ENCODE measurements at regions not wholly inside any gene's neighbourhood (a gene's known extent, or its start where the extent isn't known, plus 50 kb on each side); places are given as distances from the start of the nearest gene placed in this dataset.

DNA sequence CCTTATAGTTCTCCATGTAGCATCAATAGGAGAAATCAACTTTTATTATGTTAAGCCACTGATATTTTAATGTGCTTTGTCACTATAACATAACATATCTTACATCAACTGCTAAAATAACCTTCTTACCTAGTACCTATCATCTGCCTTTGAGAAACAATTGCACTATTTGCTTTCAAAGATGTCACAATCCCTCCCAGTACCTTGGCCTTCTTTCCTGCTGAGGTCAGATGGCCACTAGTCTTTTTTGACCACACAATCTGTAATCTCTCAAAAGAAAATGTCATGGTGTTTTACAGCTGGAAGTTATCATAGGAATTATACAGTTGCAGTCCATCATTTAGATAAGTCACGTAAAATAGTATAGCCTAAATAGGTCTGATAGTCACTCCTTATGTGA is 247.5 kb upstream of the SLITRK3 start:
- Mint-ChIP-seq H3K4me3 (no peak overlapping the region), H3K9me3 (no peaks in the 10 kb centered on the region), H3K4me1 (peaks cover 10% of the 10 kb centered on the region), H3K36me3 (no peaks in the 10 kb centered on the region), H3K27ac (no peak overlapping the region), H3K27me3 (ENCODE audit: low read depth) (no peaks in the 10 kb centered on the region)
- DNase-seq (ENCODE audit: low spot score in 2 of 2, unreplicated experiment in 2 of 2), result no peak
- TF ChIP-seq CTCF (IDR thresholded peaks at IDR 0.05; ENCODE audit: unreplicated experiment), result no peak

- Mint-ChIP-seq H3K4me1 (peaks cover 10% of the 10 kb centered on the region), H3K27ac (no peak overlapping the region), H3K27me3 (ENCODE audit: low read depth) (peaks cover 1% of the 10 kb centered on the region), H3K9me3 (no peaks in the 10 kb centered on the region), H3K4me3 (no peak overlapping the region), H3K36me3 (no peaks in the 10 kb centered on the region)
- TF ChIP-seq CTCF (IDR thresholded peaks at IDR 0.05; ENCODE audit: unreplicated experiment), result no peak
- DNase-seq (ENCODE audit: low spot score in 2 of 2, unreplicated experiment in 2 of 2), result no peak
These were observed 245.9 kb upstream of the SLITRK3 start for GRCh38 chr3:165442061-165442460.

- Mint-ChIP-seq H3K27ac (no peak overlapping the region), H3K9me3 (peaks cover 3% of the 10 kb centered on the region), H3K27me3 (ENCODE audit: low read depth) (peaks cover 1% of the 10 kb centered on the region), H3K4me1 (peaks cover 10% of the 10 kb centered on the region), H3K4me3 (no peak overlapping the region), H3K36me3 (no peaks in the 10 kb centered on the region)
- no peak for DNase-seq (ENCODE audit: low spot score in 2 of 2, unreplicated experiment in 2 of 2)
- no peak for TF ChIP-seq CTCF (IDR thresholded peaks at IDR 0.05; ENCODE audit: unreplicated experiment)
These were observed 244.2 kb upstream of the SLITRK3 start for GRCh38 chr3:165440380-165440779.

DNA sequence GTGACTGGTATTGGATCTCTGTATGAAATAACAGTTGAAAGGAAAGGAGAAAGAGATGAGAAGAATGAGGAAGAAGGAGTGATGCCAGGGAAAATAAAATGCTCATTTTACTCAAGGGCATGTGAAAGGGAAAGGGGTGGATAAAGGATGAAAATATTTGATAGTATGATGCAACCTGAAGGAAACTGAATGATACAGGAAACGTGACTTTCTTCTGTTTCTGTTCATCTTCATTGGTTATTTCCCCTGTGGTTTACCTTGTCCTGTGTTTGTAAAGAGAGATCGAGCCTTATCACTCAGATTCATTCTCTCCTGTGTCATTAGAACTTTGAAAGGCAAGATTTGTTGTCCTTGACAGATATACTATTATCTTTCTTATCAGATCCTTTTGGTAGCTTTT is 243.6 kb upstream of the SLITRK3 start:
- Mint-ChIP-seq H3K9me3 (peaks cover 8% of the 10 kb centered on the region), H3K27me3 (ENCODE audit: low read depth) (peaks cover 1% of the 10 kb centered on the region), H3K4me3 (no peak overlapping the region), H3K27ac (no peak overlapping the region), H3K36me3 (no peaks in the 10 kb centered on the region), H3K4me1 (peaks cover 10% of the 10 kb centered on the region)
- DNase-seq (ENCODE audit: low spot score in 2 of 2, unreplicated experiment in 2 of 2), result no peak
- no peak for TF ChIP-seq CTCF (IDR thresholded peaks at IDR 0.05; ENCODE audit: unreplicated experiment)

DNA sequence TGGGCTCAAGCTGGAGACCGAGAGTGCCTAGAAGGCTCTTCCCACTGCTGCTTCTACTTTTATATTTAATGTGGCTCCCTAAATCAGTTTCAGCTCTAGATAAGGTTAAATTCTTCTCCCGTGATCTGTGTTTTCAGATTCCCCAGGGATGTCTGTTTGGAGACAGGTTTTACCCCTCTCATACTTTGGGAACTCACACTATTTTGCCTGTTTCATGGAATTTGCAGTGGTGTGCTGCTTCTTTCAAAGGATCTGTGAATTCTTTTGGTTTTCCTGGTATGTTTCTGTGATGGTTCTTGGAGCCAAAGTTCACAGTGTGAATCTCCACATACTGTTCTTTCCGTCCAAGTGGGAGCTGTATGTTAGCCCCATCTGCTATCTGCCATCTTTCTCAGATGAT is 238.3 kb upstream of the SLITRK3 start:
- Mint-ChIP-seq H3K4me3 (no peak overlapping the region), H3K27ac (no peak overlapping the region), H3K4me1 (peaks cover under 1% of the 10 kb centered on the region), H3K27me3 (ENCODE audit: low read depth) (peaks cover 1% of the 10 kb centered on the region), H3K36me3 (no peaks in the 10 kb centered on the region), H3K9me3 (peaks cover 40% of the 10 kb centered on the region)
- DNase-seq (ENCODE audit: low spot score in 2 of 2, unreplicated experiment in 2 of 2), result no peak
- TF ChIP-seq CTCF (IDR thresholded peaks at IDR 0.05; ENCODE audit: unreplicated experiment), result no peak

- Mint-ChIP-seq H3K4me3 (no peak overlapping the region), H3K36me3 (no peaks in the 10 kb centered on the region), H3K9me3 (no peaks in the 10 kb centered on the region), H3K4me1 (no peaks in the 10 kb centered on the region), H3K27me3 (ENCODE audit: low read depth) (no peaks in the 10 kb centered on the region), H3K27ac (no peak overlapping the region)
- DNase-seq (ENCODE audit: low spot score in 2 of 2, unreplicated experiment in 2 of 2), result no peak
- no peak for TF ChIP-seq CTCF (IDR thresholded peaks at IDR 0.05; ENCODE audit: unreplicated experiment)
These were observed 210.2 kb upstream of the SLITRK3 start for GRCh38 chr3:165406425-165406824.
